ENCODE measurements at regions not wholly inside any gene's neighbourhood (a gene's known extent, or its start where the extent isn't known, plus 50 kb on each side); places are given as distances from the start of the nearest gene placed in this dataset.

DNA sequence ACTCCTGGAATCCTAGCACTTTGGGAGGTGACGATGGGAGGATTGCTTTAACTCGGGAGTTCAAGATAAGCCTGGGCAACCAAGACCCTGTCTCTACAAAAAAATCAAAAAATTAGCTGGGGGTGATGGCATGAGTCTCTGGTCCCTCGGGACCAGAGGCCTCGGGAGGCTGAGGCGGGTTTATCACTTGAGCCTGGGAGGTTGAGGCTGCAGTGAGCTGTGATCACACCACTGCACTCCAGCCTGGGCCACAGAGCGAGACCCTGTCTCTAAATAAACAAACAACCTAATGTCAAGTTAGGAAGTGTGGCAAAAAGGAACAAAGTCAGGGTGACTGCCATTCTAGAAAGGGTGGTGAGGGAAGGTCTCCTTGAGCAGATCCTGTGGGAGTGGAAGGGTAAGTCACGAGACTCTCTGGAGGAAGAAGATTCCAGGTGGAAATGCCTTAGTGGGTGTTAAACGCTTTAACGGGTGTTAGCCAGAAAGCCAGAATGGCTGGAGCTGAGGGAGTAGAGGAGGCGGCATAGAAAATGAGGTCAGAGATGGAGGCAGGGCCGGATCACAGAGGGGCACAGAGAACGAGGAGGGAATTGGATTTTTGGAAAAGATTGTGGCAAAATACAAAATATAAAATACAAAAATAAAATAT is 62.2 kb upstream of the ATP5PO start:
- TF ChIP-seq, protein P1, sequence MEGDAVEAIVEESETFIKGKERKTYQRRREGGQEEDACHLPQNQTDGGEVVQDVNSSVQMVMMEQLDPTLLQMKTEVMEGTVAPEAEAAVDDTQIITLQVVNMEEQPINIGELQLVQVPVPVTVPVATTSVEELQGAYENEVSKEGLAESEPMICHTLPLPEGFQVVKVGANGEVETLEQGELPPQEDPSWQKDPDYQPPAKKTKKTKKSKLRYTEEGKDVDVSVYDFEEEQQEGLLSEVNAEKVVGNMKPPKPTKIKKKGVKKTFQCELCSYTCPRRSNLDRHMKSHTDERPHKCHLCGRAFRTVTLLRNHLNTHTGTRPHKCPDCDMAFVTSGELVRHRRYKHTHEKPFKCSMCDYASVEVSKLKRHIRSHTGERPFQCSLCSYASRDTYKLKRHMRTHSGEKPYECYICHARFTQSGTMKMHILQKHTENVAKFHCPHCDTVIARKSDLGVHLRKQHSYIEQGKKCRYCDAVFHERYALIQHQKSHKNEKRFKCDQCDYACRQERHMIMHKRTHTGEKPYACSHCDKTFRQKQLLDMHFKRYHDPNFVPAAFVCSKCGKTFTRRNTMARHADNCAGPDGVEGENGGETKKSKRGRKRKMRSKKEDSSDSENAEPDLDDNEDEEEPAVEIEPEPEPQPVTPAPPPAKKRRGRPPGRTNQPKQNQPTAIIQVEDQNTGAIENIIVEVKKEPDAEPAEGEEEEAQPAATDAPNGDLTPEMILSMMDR (IDR thresholded peaks at IDR 0.05; ENCODE audit: extremely low read depth in 1 of 2, insufficient read depth in 1 of 2, low read depth in 1 of 2, low read length in 2 of 2): no peak
- TF ChIP-seq POLR2A (IDR thresholded peaks at IDR 0.05; ENCODE audit: low read depth, low read length): no peak
- no peak for TF ChIP-seq EZH2 (IDR thresholded peaks at IDR 0.05; ENCODE audit: borderline replicate concordance, low read depth, low read length, severe bottlenecking)
- TF ChIP-seq POLR2AphosphoS5 (IDR thresholded peaks at IDR 0.05; ENCODE audit: insufficient read depth, low read depth, low read length): no peak
- no peak for TF ChIP-seq MYC (IDR thresholded peaks at IDR 0.05; ENCODE audit: low read depth, low read length)
